Spleen (tissue), 7 donors: ENCODE measurements at regions not wholly inside any gene's neighbourhood (a gene's known extent, or its start where the extent isn't known, plus 50 kb on each side); places are given as distances from the start of the nearest gene placed in this dataset.

Source experiments
- CTCF ChIP-seq, 11 experiments: fragments of 200-600 bp in 7 of 11; fragments of 450-650 bp in 4 of 11; sonication (generic) in 4 of 11; IDR thresholded peaks in 8 of 11; conservative IDR thresholded peaks in 3 of 11; 1 replicate in 7 of 11; 2 replicates in 4 of 11; pipeline versions ENCODE4 v1.4.0 to v1.8.0; 2016 to 2021; ENCODE audit warnings: antibody characterized with exemption in 11 of 11, inconsistent platforms in 4 of 11, mild to moderate bottlenecking in 1 of 11
- POLR2AphosphoS5 ChIP-seq, 3 donors: sonication (generic); formaldehyde crosslinking; IDR thresholded peaks; one replicate each; pipeline ENCODE4 v1.5.1; 2017; ENCODE audit warnings: antibody characterized with exemption in 3 of 3
- donor health status: DM: no; HTN: no; CAD: no; lungs with moderate emphysema.
- donor health status: DM: no; HTN: no; CAD: no.
- donor health status: DM: no; HTN: no; CAD: no.

GRCh38 chr14:103195828-103196615, 72.8 kb downstream of the TNFAIP2 start:
- TF ChIP-seq CTCF (IDR thresholded peaks at IDR 0.05 in 8 of 11, conservative IDR thresholded peaks at IDR 0.05 in 3 of 11) (no peak), POLR2AphosphoS5 (IDR thresholded peaks at IDR 0.05) (no peak)
